Thoracic aorta (tissue), 2 donors: ENCODE measurements at regions not wholly inside any gene's neighbourhood (a gene's known extent, or its start where the extent isn't known, plus 50 kb on each side); places are given as distances from the start of the nearest gene placed in this dataset.

ENCODE experiments used
- ATAC-seq: fragments of 150-250 bp; one replicate; pipeline ENCODE4 v1.8.0; 2017; ENCODE audit warnings: low read depth; ENCODE audit not compliant: insufficient number of reproducible peaks, low FRiP score
- DNase-seq: peaks from one replicate; pipeline ENCODE4 v3.0.0-alpha.2; 2020; ENCODE audit warnings: low spot score
- H3K27ac ChIP-seq, 2 donors: fragments of 200-600 bp; sonication (generic); 1 replicate in 1 of 2; 2 replicates in 1 of 2; pipeline ENCODE4 v1.5.1; 2016; ENCODE audit warnings: mild to moderate bottlenecking in 2 of 2, moderate library complexity in 2 of 2
- H3K27me3 ChIP-seq: fragments of 200-600 bp; sonication (generic); replicated peaks from 2 replicates; pipeline ENCODE4 v1.6.0; 2016; ENCODE audit warnings: mild to moderate bottlenecking; ENCODE audit not compliant: insufficient read depth
- H3K36me3 ChIP-seq: fragments of 200-600 bp; sonication (generic); one replicate; pipeline ENCODE4 v1.5.1; 2016
- H3K4me1 ChIP-seq, 2 donors: fragments of 200-600 bp; sonication (generic); 1 replicate in 1 of 2; 2 replicates in 1 of 2; pipeline versions ENCODE4 v1.5.1 to v1.6.0; 2016; ENCODE audit warnings: low read depth in 2 of 2, mild to moderate bottlenecking in 1 of 2; ENCODE audit not compliant: control insufficient read depth in 1 of 2
- H3K4me3 ChIP-seq: fragments of 200-600 bp; sonication (generic); 2 replicates; pipeline ENCODE4 v1.5.1; 2016; ENCODE audit warnings: mild to moderate bottlenecking
- H3K9me3 ChIP-seq: fragments of 200-600 bp; sonication (generic); 2 replicates; pipeline ENCODE4 v1.5.1; 2016
- TF ChIP-seq, protein P1 (sequence below): fragments of 200-600 bp; sonication (generic); IDR thresholded peaks from one replicate; pipeline ENCODE4 v1.5.1; 2019; ENCODE audit warnings: antibody characterized with exemption

DNA sequence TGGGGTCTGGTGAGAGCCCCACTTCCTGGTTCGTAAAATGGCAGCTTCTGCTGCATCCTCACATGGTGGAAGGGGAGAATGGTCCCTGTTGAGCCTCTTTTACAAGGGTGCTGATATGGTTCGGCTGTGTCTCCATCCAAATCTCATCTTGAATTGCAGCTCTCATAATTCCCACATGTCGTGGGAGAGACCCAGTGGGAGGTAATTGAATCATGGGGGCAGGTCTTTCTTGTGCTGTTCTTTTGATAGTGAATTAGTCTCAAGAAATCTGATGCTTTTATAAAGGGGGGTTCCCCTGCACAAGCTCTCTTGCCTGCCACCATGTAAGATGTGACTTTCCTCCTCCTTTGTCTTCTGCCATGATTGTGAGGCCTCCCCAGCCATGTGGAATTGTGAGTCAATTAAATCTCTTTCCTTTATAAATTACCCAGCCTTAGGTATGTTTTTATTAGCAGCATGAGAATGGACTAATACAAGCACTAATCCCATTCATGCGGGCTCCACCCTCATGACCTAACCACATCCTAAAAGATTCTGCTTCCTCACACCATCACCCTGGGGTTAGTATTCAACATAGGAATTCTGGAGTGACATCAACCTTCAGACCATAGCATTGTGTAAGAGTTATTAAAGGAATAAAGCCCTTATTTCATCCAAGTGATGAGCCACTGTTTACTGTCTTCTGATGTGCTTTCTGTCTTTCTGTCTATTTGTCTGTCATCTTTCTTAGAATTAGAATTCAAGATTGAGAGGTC lies 159.0 kb upstream of the IRS2 start:
- TF ChIP-seq, protein P1, sequence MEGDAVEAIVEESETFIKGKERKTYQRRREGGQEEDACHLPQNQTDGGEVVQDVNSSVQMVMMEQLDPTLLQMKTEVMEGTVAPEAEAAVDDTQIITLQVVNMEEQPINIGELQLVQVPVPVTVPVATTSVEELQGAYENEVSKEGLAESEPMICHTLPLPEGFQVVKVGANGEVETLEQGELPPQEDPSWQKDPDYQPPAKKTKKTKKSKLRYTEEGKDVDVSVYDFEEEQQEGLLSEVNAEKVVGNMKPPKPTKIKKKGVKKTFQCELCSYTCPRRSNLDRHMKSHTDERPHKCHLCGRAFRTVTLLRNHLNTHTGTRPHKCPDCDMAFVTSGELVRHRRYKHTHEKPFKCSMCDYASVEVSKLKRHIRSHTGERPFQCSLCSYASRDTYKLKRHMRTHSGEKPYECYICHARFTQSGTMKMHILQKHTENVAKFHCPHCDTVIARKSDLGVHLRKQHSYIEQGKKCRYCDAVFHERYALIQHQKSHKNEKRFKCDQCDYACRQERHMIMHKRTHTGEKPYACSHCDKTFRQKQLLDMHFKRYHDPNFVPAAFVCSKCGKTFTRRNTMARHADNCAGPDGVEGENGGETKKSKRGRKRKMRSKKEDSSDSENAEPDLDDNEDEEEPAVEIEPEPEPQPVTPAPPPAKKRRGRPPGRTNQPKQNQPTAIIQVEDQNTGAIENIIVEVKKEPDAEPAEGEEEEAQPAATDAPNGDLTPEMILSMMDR: no peak
- no peaks in the 10 kb centered on the region for H3K4me1 ChIP-seq
- no peak overlapping the region for H3K4me3 ChIP-seq
- no peaks in the 10 kb centered on the region for H3K27me3 ChIP-seq
- ATAC-seq (no peak), DNase-seq (no peak)
- H3K9me3 ChIP-seq: no peaks in the 10 kb centered on the region
- H3K27ac ChIP-seq: no peak overlapping the region
- H3K36me3 ChIP-seq: no peaks in the 10 kb centered on the region

DNA sequence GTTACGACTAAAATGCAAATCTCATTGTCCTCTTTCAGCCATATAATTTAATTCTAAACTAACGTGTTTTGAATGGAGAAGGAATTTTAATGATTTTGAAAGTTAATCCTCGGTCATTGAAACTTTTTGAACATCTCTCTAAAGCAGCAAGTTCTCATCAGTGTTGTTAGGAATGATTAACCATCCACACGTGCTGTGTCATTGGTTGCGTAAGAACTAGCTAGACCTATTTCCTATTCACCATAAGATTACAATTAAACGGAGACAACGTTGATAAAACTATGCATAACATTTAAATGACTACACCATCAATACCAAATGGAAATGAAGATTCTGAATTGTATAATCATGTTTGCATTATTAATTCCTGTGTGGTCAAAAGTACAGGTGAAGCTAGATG lies 155.6 kb upstream of the IRS2 start:
- H3K36me3 ChIP-seq: no peaks in the 10 kb centered on the region
- TF ChIP-seq, protein P1: no peak
- H3K4me3 ChIP-seq: no peak overlapping the region
- no peaks in the 10 kb centered on the region for H3K27me3 ChIP-seq
- H3K4me1 ChIP-seq: peaks cover 0 to 13% of the 10 kb centered on the region in 2 donors
- ATAC-seq (no peak), DNase-seq (no peak)
- H3K9me3 ChIP-seq: no peaks in the 10 kb centered on the region
- H3K27ac ChIP-seq: no peak overlapping the region

DNA sequence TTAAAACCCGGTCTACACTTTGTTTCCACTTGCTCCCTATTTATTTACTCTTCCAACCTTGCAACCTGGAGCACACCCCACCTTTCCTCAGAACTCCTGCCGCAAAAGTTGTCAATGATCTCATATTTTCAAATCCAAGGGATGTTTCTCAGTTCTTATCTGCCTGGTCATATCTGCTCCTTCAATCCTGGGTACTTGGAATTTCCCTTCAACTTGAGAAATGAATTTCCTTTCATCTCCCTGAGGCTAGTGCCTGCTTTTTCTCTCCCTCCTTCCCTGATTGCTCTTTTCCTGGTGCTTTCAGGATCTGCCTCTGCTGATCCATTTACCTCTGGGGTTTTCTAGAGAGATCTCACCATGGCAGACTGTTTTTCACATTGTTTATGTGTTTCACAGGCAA lies 154.8 kb upstream of the IRS2 start:
- DNase-seq (no peak), ATAC-seq (no peak)
- Histone ChIP-seq H3K27ac (no peak overlapping the region), H3K27me3 (no peaks in the 10 kb centered on the region), H3K4me1 (peaks cover 0 to 13% of the 10 kb centered on the region in 2 donors), H3K36me3 (no peaks in the 10 kb centered on the region), H3K9me3 (no peaks in the 10 kb centered on the region), H3K4me3 (no peak overlapping the region)
- TF ChIP-seq, protein P1: no peak

DNA sequence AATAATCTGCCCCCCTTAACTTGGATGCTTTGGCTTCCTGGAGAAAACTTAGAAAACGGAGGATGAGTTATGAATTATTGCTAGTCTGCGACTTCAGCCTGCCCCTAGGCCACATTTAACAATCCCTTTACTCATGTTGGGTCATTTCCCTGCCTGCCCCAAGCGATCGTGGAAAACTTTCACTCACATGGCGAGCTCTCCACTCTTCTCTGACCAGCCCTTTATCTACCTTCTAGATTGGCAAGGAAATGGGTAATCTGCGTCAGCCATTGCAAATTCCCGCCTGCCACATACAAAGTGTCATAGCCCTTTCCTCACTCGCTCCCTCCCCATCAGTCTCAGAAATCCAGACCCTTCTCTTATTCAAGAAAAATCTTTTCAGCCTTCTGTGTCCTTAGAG lies 154.3 kb upstream of the IRS2 start:
- Histone ChIP-seq H3K27me3 (no peaks in the 10 kb centered on the region), H3K4me1 (peaks cover 0 to 13% of the 10 kb centered on the region in 2 donors), H3K4me3 (no peak overlapping the region), H3K36me3 (no peaks in the 10 kb centered on the region), H3K27ac (no peak overlapping the region), H3K9me3 (no peaks in the 10 kb centered on the region)
- no peak for DNase-seq
- no peak for ATAC-seq
- TF ChIP-seq, protein P1: no peak

DNA sequence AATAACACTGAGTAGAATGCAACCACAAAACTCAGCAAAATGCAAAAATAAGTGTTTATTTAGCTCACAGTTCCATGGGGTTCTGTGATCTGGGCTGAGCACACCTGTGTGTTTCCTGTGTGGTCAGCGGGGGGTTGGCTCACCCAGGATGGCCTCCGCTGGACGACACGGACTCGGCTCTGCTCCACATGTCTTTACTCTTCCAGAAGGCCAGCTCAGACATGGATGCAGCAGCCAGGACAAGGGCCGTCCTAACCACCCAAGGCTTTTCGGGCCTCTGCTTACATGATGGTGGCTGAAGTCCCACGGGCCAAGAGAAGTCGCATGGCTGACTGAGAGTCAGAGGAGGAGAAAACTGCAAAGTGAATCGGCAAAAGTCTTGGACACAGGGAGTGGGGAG lies 153.5 kb upstream of the IRS2 start:
- peaks cover 0 to 13% of the 10 kb centered on the region in 2 donors for H3K4me1 ChIP-seq
- H3K27ac ChIP-seq: no peak overlapping the region
- no peaks in the 10 kb centered on the region for H3K36me3 ChIP-seq
- TF ChIP-seq, protein P1: no peak
- DNase-seq: no peak
- ATAC-seq: no peak
- no peaks in the 10 kb centered on the region for H3K9me3 ChIP-seq
- H3K27me3 ChIP-seq: no peaks in the 10 kb centered on the region
- H3K4me3 ChIP-seq: no peak overlapping the region
